DND-41 (cell line): ENCODE measurements at regions not wholly inside any gene's neighbourhood (a gene's known extent, or its start where the extent isn't known, plus 50 kb on each side); places are given as distances from the start of the nearest gene placed in this dataset.

Experiments
- ATAC-seq: fragments of 200-7000 bp; cut with Tn5 transposase; 3 replicates; pipeline ENCODE4 v1.9.1; 2021; ENCODE audit warnings: low read depth; ENCODE audit not compliant: insufficient read depth
- DNase-seq: peaks from one replicate; pipeline ENCODE4 v3.0.0-alpha.2; 2020
- H2AFZ ChIP-seq: 2 replicates; pipeline ENCODE4 v1.6.0; 2012; ENCODE audit warnings: low read depth, low read length
- H3K27ac ChIP-seq: 2 replicates; pipeline ENCODE4 v1.5.1; 2012; ENCODE audit warnings: low read length, inconsistent platforms
- H3K27me3 ChIP-seq: fragments of 200-600 bp; sonication (generic); 2 replicates; pipeline ENCODE4 v1.6.0; 2012; ENCODE audit warnings: low read length, mild to moderate bottlenecking, inconsistent platforms; ENCODE audit not compliant: insufficient read depth, poor library complexity
- H3K36me3 ChIP-seq: 2 replicates; pipeline ENCODE4 v1.5.1; 2012; ENCODE audit warnings: low read length, inconsistent platforms; ENCODE audit not compliant: insufficient read depth
- H3K4me1 ChIP-seq: 2 replicates; pipeline ENCODE4 v1.5.1; 2012; ENCODE audit warnings: mild to moderate bottlenecking, low read length; ENCODE audit not compliant: insufficient read depth
- H3K4me2 ChIP-seq: 2 replicates; pipeline ENCODE4 v1.6.0; 2012; ENCODE audit warnings: mild to moderate bottlenecking, moderate library complexity, low read length, inconsistent platforms; ENCODE audit not compliant: insufficient read depth
- H3K4me3 ChIP-seq, 2 experiments: fragments of 200-600 bp in 1 of 2; shearing (Covaris generic) in 1 of 2; 2 replicates each; pipeline ENCODE4 v1.5.1; 2012 to 2016; ENCODE audit warnings: inconsistent platforms in 2 of 2, low read length in 2 of 2, mild to moderate bottlenecking in 2 of 2, low read depth in 1 of 2, moderate library complexity in 1 of 2
- H3K79me2 ChIP-seq: 2 replicates; pipeline ENCODE4 v1.6.0; 2012; ENCODE audit warnings: low read length, inconsistent platforms; ENCODE audit not compliant: insufficient read depth
- H3K9ac ChIP-seq: 2 replicates; pipeline ENCODE4 v1.6.0; 2012; ENCODE audit warnings: low read depth, mild to moderate bottlenecking, inconsistent platforms, low read length, moderate library complexity
- H3K9me3 ChIP-seq: 2 replicates; pipeline ENCODE4 v1.5.1; 2012; ENCODE audit warnings: low read length, moderate library complexity, mild to moderate bottlenecking, inconsistent platforms; ENCODE audit not compliant: insufficient read depth, severe bottlenecking
- H4K20me1 ChIP-seq: 2 replicates; pipeline ENCODE4 v1.6.0; 2012; ENCODE audit warnings: low read length; ENCODE audit not compliant: insufficient read depth
- CTCF ChIP-seq: IDR thresholded peaks from 2 replicates; pipeline ENCODE4 v1.5.1; 2012; ENCODE audit warnings: borderline replicate concordance, low read length, moderate library complexity, mild to moderate bottlenecking; ENCODE audit not compliant: poor library complexity, severe bottlenecking; ENCODE audit errors: extremely low read depth
- EZH2 ChIP-seq: IDR thresholded peaks from 3 replicates; pipeline ENCODE4 v1.6.1; 2012; ENCODE audit warnings: borderline replicate concordance, low read depth, mild to moderate bottlenecking, moderate library complexity, low read length, inconsistent platforms; ENCODE audit not compliant: severe bottlenecking

- Histone ChIP-seq H3K79me2 (no peaks in the 10 kb centered on the region), H3K36me3 (no peaks in the 10 kb centered on the region), H3K4me1 (no peaks in the 10 kb centered on the region), H3K27ac (no peak overlapping the region), H3K4me3 (no peak overlapping the region), H4K20me1 (no peaks in the 10 kb centered on the region), H3K9ac (no peak overlapping the region), H2AFZ (no peak overlapping the region), H3K4me2 (no peak overlapping the region), H3K9me3 (no peaks in the 10 kb centered on the region), H3K27me3 (no peaks in the 10 kb centered on the region)
- no peak for DNase-seq
- no peak for ATAC-seq
- TF ChIP-seq CTCF (no peak), EZH2 (no peak)
These were observed 328.0 kb upstream of the POT1 start for GRCh38 chr7:125257617-125258016.

GRCh38 chr7:125256446-125256845 is 326.8 kb upstream of the POT1 start:
- Histone ChIP-seq H4K20me1 (no peaks in the 10 kb centered on the region), H3K27ac (no peak overlapping the region), H3K9me3 (no peaks in the 10 kb centered on the region), H3K79me2 (no peaks in the 10 kb centered on the region), H3K4me1 (no peaks in the 10 kb centered on the region), H3K36me3 (no peaks in the 10 kb centered on the region), H3K27me3 (no peaks in the 10 kb centered on the region), H3K4me2 (no peak overlapping the region), H3K4me3 (no peak overlapping the region), H2AFZ (no peak overlapping the region), H3K9ac (no peak overlapping the region)
- TF ChIP-seq EZH2 (no peak), CTCF (no peak)
- DNase-seq (no peak), ATAC-seq (no peak)

- no peak for TF ChIP-seq CTCF
- TF ChIP-seq EZH2: no peak
- no peak overlapping the region for H3K4me2 ChIP-seq
- H3K4me1 ChIP-seq: no peaks in the 10 kb centered on the region
- no peaks in the 10 kb centered on the region for H3K79me2 ChIP-seq
- H3K27ac ChIP-seq: no peak overlapping the region
- ATAC-seq (no peak), DNase-seq (no peak)
- H4K20me1 ChIP-seq: no peaks in the 10 kb centered on the region
- H2AFZ ChIP-seq: no peak overlapping the region
- no peaks in the 10 kb centered on the region for H3K9me3 ChIP-seq
- no peak overlapping the region for H3K9ac ChIP-seq
- H3K4me3 ChIP-seq: no peak overlapping the region
- no peaks in the 10 kb centered on the region for H3K27me3 ChIP-seq
- no peaks in the 10 kb centered on the region for H3K36me3 ChIP-seq
These were observed 326.2 kb upstream of the POT1 start for GRCh38 chr7:125255810-125256209.

- Histone ChIP-seq H3K4me3 (no peak overlapping the region), H2AFZ (no peak overlapping the region), H4K20me1 (no peaks in the 10 kb centered on the region), H3K4me1 (no peaks in the 10 kb centered on the region), H3K27me3 (no peaks in the 10 kb centered on the region), H3K36me3 (no peaks in the 10 kb centered on the region), H3K9ac (no peak overlapping the region), H3K79me2 (no peaks in the 10 kb centered on the region), H3K4me2 (no peak overlapping the region), H3K27ac (no peak overlapping the region), H3K9me3 (no peaks in the 10 kb centered on the region)
- no peak for ATAC-seq
- TF ChIP-seq EZH2: no peak
- no peak for TF ChIP-seq CTCF
- DNase-seq: no peak
These were observed 324.9 kb upstream of the POT1 start for GRCh38 chr7:125254566-125254965.
